Thoracic aorta (tissue), 2 donors: ENCODE measurements at regions not wholly inside any gene's neighbourhood (a gene's known extent, or its start where the extent isn't known, plus 50 kb on each side); places are given as distances from the start of the nearest gene placed in this dataset.
"Not testable (repeated sequence)": the region's sequence is repeated elsewhere in the genome, so short reads cannot be mapped to it uniquely, and the experiment has no call there.

Experiments
- ATAC-seq: fragments of 150-250 bp; one replicate; pipeline ENCODE4 v1.8.0; 2017; ENCODE audit warnings: low read depth; ENCODE audit not compliant: insufficient number of reproducible peaks, low FRiP score
- DNase-seq: peaks from one replicate; pipeline ENCODE4 v3.0.0-alpha.2; 2020; ENCODE audit warnings: low spot score
- H3K27ac ChIP-seq, 2 donors: fragments of 200-600 bp; sonication (generic); 1 replicate in 1 of 2; 2 replicates in 1 of 2; pipeline ENCODE4 v1.5.1; 2016; ENCODE audit warnings: mild to moderate bottlenecking in 2 of 2, moderate library complexity in 2 of 2
- H3K27me3 ChIP-seq: fragments of 200-600 bp; sonication (generic); replicated peaks from 2 replicates; pipeline ENCODE4 v1.6.0; 2016; ENCODE audit warnings: mild to moderate bottlenecking; ENCODE audit not compliant: insufficient read depth
- H3K36me3 ChIP-seq: fragments of 200-600 bp; sonication (generic); one replicate; pipeline ENCODE4 v1.5.1; 2016
- H3K4me1 ChIP-seq, 2 donors: fragments of 200-600 bp; sonication (generic); 1 replicate in 1 of 2; 2 replicates in 1 of 2; pipeline versions ENCODE4 v1.5.1 to v1.6.0; 2016; ENCODE audit warnings: low read depth in 2 of 2, mild to moderate bottlenecking in 1 of 2; ENCODE audit not compliant: control insufficient read depth in 1 of 2
- H3K4me3 ChIP-seq: fragments of 200-600 bp; sonication (generic); 2 replicates; pipeline ENCODE4 v1.5.1; 2016; ENCODE audit warnings: mild to moderate bottlenecking
- H3K9me3 ChIP-seq: fragments of 200-600 bp; sonication (generic); 2 replicates; pipeline ENCODE4 v1.5.1; 2016
- CTCF ChIP-seq: fragments of 200-600 bp; sonication (generic); IDR thresholded peaks from one replicate; pipeline ENCODE4 v1.5.1; 2019; ENCODE audit warnings: antibody characterized with exemption

- Histone ChIP-seq H3K4me1 (peaks cover 0 to 5% of the 10 kb centered on the region in 2 donors), H3K27me3 (no peaks in the 10 kb centered on the region), H3K27ac (no peak overlapping the region), H3K36me3 (no peaks in the 10 kb centered on the region), H3K9me3 (no peaks in the 10 kb centered on the region), H3K4me3 (no peak overlapping the region)
- no peak for ATAC-seq
- TF ChIP-seq CTCF, result no peak
- DNase-seq, result no peak
These were observed 132.6 kb upstream of the PDE4D start for GRCh38 chr5:60026161-60026560.

GRCh38 chr5:60024104-60024503 lies 130.6 kb upstream of the PDE4D start:
- no peak for ATAC-seq
- H3K27ac ChIP-seq, result no peak overlapping the region
- H3K36me3 ChIP-seq, result no peaks in the 10 kb centered on the region
- no peak overlapping the region for H3K4me3 ChIP-seq
- H3K27me3 ChIP-seq, result no peaks in the 10 kb centered on the region
- H3K9me3 ChIP-seq, result no peaks in the 10 kb centered on the region
- TF ChIP-seq CTCF, result no peak
- peaks cover 0 to 5% of the 10 kb centered on the region in 2 donors for H3K4me1 ChIP-seq
- no peak for DNase-seq

- no peak overlapping the region for H3K27ac ChIP-seq
- H3K27me3 ChIP-seq, result no peaks in the 10 kb centered on the region
- no peak overlapping the region for H3K4me3 ChIP-seq
- H3K36me3 ChIP-seq, result no peaks in the 10 kb centered on the region
- H3K9me3 ChIP-seq, result no peaks in the 10 kb centered on the region
- H3K4me1 ChIP-seq, result peaks cover 0 to 5% of the 10 kb centered on the region in 2 donors
- ATAC-seq (no peak), DNase-seq (no peak)
- no peak for TF ChIP-seq CTCF
These were observed 129.7 kb upstream of the PDE4D start for GRCh38 chr5:60023255-60023654.

GRCh38 chr5:60020457-60020856 lies 126.9 kb upstream of the PDE4D start:
- TF ChIP-seq CTCF, result no peak
- no peak for DNase-seq
- H3K27me3 ChIP-seq, result no peaks in the 10 kb centered on the region
- no peaks in the 10 kb centered on the region for H3K9me3 ChIP-seq
- H3K27ac ChIP-seq, result no peak overlapping the region
- ATAC-seq, result no peak
- H3K36me3 ChIP-seq, result no peaks in the 10 kb centered on the region
- H3K4me3 ChIP-seq, result no peak overlapping the region
- H3K4me1 ChIP-seq, result peaks cover 0 to 5% of the 10 kb centered on the region in 2 donors

GRCh38 chr5:60018960-60019359 lies 125.4 kb upstream of the PDE4D start:
- not testable (repeated sequence) for DNase-seq, H3K27ac ChIP-seq, H3K27me3 ChIP-seq, H3K9me3 ChIP-seq, H3K36me3 ChIP-seq, H3K4me1 ChIP-seq, ATAC-seq, H3K4me3 ChIP-seq

- Histone ChIP-seq H3K27me3 (no peaks in the 10 kb centered on the region), H3K36me3 (no peaks in the 10 kb centered on the region), H3K9me3 (no peaks in the 10 kb centered on the region), H3K27ac (no peak overlapping the region), H3K4me3 (no peak overlapping the region), H3K4me1 (peaks cover 0 to 4% of the 10 kb centered on the region in 2 donors)
- TF ChIP-seq CTCF, result no peak
- ATAC-seq (no peak), DNase-seq (no peak)
These were observed 124.6 kb upstream of the PDE4D start for GRCh38 chr5:60018091-60018490.
